Erythroblast (primary cell): ENCODE measurements at regions not wholly inside any gene's neighbourhood (a gene's known extent, or its start where the extent isn't known, plus 50 kb on each side); places are given as distances from the start of the nearest gene placed in this dataset.

Experiments used
- GATA1 ChIP-seq: IDR thresholded peaks from 2 replicates; pipeline ENCODE4 v1.6.1; 2011; ENCODE audit warnings: low read depth, mild to moderate bottlenecking, control low read depth, low read length, moderate library complexity
- POLR2A ChIP-seq: IDR thresholded peaks from 2 replicates; pipeline ENCODE4 v1.6.1; 2011; ENCODE audit warnings: mild to moderate bottlenecking, low read length

- no peak for TF ChIP-seq POLR2A
- TF ChIP-seq GATA1, result no peak
Observed at GRCh38 chr22:48370508-48371325, 1457.0 kb downstream of the BRD1 start.
